ENCODE measurements at regions not wholly inside any gene's neighbourhood (a gene's known extent, or its start where the extent isn't known, plus 50 kb on each side); places are given as distances from the start of the nearest gene placed in this dataset.

DNA sequence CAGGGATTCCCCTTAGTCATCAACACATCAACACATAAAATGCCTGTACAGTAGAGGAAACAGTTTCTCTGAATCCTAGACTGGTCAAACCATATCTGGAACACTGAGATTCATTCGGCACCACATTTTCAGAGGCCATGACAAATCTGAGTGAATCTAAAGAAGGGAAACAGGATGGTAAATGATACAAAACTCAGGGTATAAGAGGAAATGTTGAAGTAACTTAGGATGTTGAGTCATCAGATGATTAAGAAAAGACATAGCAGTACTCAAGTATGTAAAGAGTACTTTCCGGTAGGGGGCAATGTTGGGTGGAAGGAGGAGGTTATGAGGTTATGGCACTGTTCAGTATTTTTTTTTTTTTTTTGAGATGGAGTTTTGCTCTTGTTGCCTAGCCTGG is 358.5 kb upstream of the PMFBP1 start:
- TF ChIP-seq, protein P1, sequence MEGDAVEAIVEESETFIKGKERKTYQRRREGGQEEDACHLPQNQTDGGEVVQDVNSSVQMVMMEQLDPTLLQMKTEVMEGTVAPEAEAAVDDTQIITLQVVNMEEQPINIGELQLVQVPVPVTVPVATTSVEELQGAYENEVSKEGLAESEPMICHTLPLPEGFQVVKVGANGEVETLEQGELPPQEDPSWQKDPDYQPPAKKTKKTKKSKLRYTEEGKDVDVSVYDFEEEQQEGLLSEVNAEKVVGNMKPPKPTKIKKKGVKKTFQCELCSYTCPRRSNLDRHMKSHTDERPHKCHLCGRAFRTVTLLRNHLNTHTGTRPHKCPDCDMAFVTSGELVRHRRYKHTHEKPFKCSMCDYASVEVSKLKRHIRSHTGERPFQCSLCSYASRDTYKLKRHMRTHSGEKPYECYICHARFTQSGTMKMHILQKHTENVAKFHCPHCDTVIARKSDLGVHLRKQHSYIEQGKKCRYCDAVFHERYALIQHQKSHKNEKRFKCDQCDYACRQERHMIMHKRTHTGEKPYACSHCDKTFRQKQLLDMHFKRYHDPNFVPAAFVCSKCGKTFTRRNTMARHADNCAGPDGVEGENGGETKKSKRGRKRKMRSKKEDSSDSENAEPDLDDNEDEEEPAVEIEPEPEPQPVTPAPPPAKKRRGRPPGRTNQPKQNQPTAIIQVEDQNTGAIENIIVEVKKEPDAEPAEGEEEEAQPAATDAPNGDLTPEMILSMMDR (IDR thresholded peaks at IDR 0.05; ENCODE audit: low read depth, low read length, poor library complexity, severe bottlenecking): no peak
- TF ChIP-seq EZH2phosphoT487 (IDR thresholded peaks at IDR 0.05; ENCODE audit: borderline replicate concordance, low read length): no peak

Data from DOHH2 (cell line).